ENCODE measurements at regions not wholly inside any gene's neighbourhood (a gene's known extent, or its start where the extent isn't known, plus 50 kb on each side); places are given as distances from the start of the nearest gene placed in this dataset.

DNA sequence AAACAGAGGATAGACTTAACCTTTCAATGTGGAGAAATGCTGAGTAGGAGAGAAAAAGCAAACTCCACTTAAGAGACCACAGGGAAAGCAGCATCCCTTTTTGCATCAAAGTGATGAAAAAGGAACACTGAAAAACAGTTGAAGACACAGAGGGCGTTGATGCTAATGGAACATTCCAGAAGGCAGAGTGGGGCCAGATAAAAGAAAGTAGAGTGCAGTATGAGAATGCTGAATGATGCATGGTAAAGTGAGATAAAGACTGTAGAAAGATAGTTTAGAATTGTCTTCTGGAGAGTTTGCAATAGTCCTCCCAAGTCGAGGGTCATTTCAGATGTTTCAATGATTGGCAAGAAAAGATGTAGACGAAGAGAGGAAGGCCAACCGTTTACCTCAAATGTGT lies 574.3 kb downstream of the PRR16 start:
- TF ChIP-seq, protein P1, sequence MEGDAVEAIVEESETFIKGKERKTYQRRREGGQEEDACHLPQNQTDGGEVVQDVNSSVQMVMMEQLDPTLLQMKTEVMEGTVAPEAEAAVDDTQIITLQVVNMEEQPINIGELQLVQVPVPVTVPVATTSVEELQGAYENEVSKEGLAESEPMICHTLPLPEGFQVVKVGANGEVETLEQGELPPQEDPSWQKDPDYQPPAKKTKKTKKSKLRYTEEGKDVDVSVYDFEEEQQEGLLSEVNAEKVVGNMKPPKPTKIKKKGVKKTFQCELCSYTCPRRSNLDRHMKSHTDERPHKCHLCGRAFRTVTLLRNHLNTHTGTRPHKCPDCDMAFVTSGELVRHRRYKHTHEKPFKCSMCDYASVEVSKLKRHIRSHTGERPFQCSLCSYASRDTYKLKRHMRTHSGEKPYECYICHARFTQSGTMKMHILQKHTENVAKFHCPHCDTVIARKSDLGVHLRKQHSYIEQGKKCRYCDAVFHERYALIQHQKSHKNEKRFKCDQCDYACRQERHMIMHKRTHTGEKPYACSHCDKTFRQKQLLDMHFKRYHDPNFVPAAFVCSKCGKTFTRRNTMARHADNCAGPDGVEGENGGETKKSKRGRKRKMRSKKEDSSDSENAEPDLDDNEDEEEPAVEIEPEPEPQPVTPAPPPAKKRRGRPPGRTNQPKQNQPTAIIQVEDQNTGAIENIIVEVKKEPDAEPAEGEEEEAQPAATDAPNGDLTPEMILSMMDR (IDR thresholded peaks at IDR 0.05) = no peak
- no peak for TF ChIP-seq EZH2 (IDR thresholded peaks at IDR 0.05; ENCODE audit: borderline replicate concordance, insufficient read depth, low read depth, low read length, poor library complexity, severe bottlenecking)

Measured in B cell (primary cell).